Progenitor cell of endocrine pancreas (in vitro differentiated cells): ENCODE measurements at regions not wholly inside any gene's neighbourhood (a gene's known extent, or its start where the extent isn't known, plus 50 kb on each side); places are given as distances from the start of the nearest gene placed in this dataset.

Experiments
- DNase-seq: peaks from one replicate; pipeline ENCODE4 v3.0.0; 2021; ENCODE audit warnings: low spot score; ENCODE audit not compliant: unreplicated experiment
- H3K27ac Mint-ChIP-seq: 2 replicates; pipeline ENCODE4 v1.8.0; 2021; ENCODE audit warnings: mild to moderate bottlenecking, moderate library complexity, mixed read lengths
- H3K27me3 Mint-ChIP-seq: 2 replicates; pipeline ENCODE4 v1.8.0; 2021; ENCODE audit warnings: mixed read lengths
- H3K36me3 Mint-ChIP-seq: 2 replicates; pipeline ENCODE4 v1.8.0; 2022; ENCODE audit warnings: mixed read lengths; ENCODE audit not compliant: insufficient read depth
- H3K4me1 Mint-ChIP-seq: 2 replicates; pipeline ENCODE4 v1.8.0; 2021; ENCODE audit warnings: low read depth, mixed read lengths
- H3K4me3 Mint-ChIP-seq: 2 replicates; pipeline ENCODE4 v1.8.0; 2021; ENCODE audit warnings: low read depth, mild to moderate bottlenecking, moderate library complexity, mixed read lengths
- H3K9me3 Mint-ChIP-seq: 2 replicates; pipeline ENCODE4 v1.8.0; 2021; ENCODE audit warnings: low read depth, mixed read lengths
- TF ChIP-seq, protein P1 (sequence below): fragments of 200-600 bp; sonication (generic); IDR thresholded peaks from one replicate; pipeline ENCODE4 v1.5.0; 2021; ENCODE audit warnings: antibody characterized with exemption, mild to moderate bottlenecking; ENCODE audit not compliant: unreplicated experiment

DNA sequence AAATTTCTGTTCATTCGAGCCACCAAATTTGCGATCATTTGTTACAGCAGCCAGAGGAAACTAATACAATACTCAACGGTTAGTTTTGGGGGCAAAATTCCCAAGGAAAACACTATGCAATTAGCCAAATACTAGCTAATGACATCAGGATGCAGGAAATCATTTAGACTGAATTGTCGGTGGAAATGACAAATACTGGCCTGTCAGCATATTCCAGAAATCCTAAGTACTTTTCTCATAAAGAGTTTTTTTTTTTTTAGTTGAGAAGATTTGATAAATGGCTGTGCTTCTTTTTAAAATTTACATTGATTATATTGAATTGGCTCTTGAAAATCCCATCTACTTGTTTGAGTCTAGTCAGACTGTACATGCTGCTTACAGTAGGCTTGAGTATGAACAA, 410.1 kb downstream of the SUCLG1 start:
- TF ChIP-seq, protein P1, sequence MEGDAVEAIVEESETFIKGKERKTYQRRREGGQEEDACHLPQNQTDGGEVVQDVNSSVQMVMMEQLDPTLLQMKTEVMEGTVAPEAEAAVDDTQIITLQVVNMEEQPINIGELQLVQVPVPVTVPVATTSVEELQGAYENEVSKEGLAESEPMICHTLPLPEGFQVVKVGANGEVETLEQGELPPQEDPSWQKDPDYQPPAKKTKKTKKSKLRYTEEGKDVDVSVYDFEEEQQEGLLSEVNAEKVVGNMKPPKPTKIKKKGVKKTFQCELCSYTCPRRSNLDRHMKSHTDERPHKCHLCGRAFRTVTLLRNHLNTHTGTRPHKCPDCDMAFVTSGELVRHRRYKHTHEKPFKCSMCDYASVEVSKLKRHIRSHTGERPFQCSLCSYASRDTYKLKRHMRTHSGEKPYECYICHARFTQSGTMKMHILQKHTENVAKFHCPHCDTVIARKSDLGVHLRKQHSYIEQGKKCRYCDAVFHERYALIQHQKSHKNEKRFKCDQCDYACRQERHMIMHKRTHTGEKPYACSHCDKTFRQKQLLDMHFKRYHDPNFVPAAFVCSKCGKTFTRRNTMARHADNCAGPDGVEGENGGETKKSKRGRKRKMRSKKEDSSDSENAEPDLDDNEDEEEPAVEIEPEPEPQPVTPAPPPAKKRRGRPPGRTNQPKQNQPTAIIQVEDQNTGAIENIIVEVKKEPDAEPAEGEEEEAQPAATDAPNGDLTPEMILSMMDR: no peak
- no peak overlapping the region for H3K27ac Mint-ChIP-seq

DNA sequence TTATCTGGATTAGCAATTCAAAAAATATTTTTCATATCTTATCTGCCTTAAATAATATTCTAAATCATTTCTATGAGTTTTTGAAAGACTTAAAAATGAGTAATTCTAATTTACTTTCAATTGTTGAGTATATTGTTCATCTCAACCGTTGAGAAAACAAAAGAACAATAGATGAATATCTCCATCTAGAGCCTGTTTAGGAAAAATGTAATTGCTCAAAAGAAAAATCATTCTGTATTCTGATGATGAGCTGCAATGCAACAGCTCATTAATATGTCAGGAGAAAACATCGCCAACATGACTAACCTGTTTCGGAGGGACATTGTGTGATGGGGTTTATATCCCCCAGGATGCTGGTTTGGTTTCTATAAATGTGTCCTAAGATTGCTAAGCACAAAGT, 417.6 kb downstream of the SUCLG1 start:
- Mint-ChIP-seq H3K27me3 (no peaks in the 10 kb centered on the region), H3K9me3 (no peaks in the 10 kb centered on the region), H3K36me3 (no peaks in the 10 kb centered on the region), H3K4me3 (no peak overlapping the region), H3K27ac (no peak overlapping the region), H3K4me1 (peaks cover 5% of the 10 kb centered on the region)
- TF ChIP-seq, protein P1: no peak
- DNase-seq: no peak

More for the DNA sequence above, 410.1 kb downstream of the SUCLG1 start:
- Mint-ChIP-seq H3K27me3 (no peaks in the 10 kb centered on the region), H3K4me1 (peaks cover 8% of the 10 kb centered on the region), H3K36me3 (no peaks in the 10 kb centered on the region), H3K4me3 (no peak overlapping the region), H3K9me3 (no peaks in the 10 kb centered on the region)
- no peak for DNase-seq

DNA sequence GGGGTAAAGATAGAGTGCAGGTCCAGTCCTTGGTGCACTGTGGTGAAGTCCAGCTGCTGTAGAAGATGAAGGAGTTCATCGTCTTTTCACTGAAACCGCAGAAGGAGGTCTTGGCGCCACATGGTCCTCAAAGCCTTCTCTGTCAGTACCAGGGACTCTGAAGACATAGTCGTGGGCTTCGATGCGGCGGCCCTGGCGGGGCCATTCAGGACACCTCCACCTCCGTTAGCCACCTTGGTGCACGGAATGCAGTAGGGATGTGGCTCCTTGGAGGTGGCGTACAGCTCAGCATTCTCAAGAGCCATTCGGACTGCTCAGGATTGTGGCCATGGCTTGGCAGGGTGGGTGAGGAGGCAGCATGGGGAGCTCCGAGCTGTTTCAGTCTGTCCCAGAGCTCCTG, 418.8 kb downstream of the SUCLG1 start:
- TF ChIP-seq, protein P1: no peak
- DNase-seq: no peak
- no peak overlapping the region for H3K27ac Mint-ChIP-seq
- H3K4me3 Mint-ChIP-seq: no peak overlapping the region
- no peaks in the 10 kb centered on the region for H3K36me3 Mint-ChIP-seq
- no peaks in the 10 kb centered on the region for H3K9me3 Mint-ChIP-seq
- H3K4me1 Mint-ChIP-seq: no peaks in the 10 kb centered on the region
- no peaks in the 10 kb centered on the region for H3K27me3 Mint-ChIP-seq

DNA sequence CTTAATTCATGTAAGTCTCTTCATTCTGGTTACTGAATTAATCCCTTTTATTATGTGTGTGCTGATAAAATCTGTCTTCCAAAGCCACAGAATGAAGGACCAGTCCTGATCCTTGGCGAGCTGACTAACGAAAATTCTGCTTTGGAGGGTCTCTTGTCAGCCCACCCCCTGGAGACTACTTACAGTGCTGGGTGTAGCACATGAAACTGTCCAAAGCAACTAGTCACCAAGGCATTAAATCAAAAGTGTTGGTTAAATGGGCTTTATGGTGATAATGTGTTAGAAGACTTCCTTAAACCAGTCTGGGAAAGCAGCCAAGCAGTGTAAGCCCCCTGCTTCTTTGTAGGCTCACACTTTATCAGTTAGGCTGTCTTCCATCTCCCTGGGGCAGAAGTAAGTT, 420.2 kb downstream of the SUCLG1 start:
- no peaks in the 10 kb centered on the region for H3K4me1 Mint-ChIP-seq
- no peak overlapping the region for H3K27ac Mint-ChIP-seq
- no peaks in the 10 kb centered on the region for H3K27me3 Mint-ChIP-seq
- no peaks in the 10 kb centered on the region for H3K36me3 Mint-ChIP-seq
- TF ChIP-seq, protein P1: no peak
- no peaks in the 10 kb centered on the region for H3K9me3 Mint-ChIP-seq
- DNase-seq: no peak
- no peak overlapping the region for H3K4me3 Mint-ChIP-seq

- no peaks in the 10 kb centered on the region for H3K27me3 Mint-ChIP-seq
- DNase-seq: no peak
- H3K36me3 Mint-ChIP-seq: no peaks in the 10 kb centered on the region
- H3K9me3 Mint-ChIP-seq: no peaks in the 10 kb centered on the region
- H3K27ac Mint-ChIP-seq: no peak overlapping the region
- no peaks in the 10 kb centered on the region for H3K4me1 Mint-ChIP-seq
- TF ChIP-seq, protein P1: no peak
- no peak overlapping the region for H3K4me3 Mint-ChIP-seq
Measured at GRCh38 chr2:84033347-84033974, 425.6 kb downstream of the SUCLG1 start.
